Mesodermal cell (in vitro differentiated cells): ENCODE measurements at regions not wholly inside any gene's neighbourhood (a gene's known extent, or its start where the extent isn't known, plus 50 kb on each side); places are given as distances from the start of the nearest gene placed in this dataset.

ENCODE experiments used
- H3K27ac ChIP-seq: 2 replicates; pipeline ENCODE4 v1.7.0; 2013; ENCODE audit warnings: mild to moderate bottlenecking, low read depth, low read length, moderate library complexity; ENCODE audit not compliant: severe bottlenecking
- H3K36me3 ChIP-seq: 2 replicates; pipeline ENCODE4 v1.7.1; 2013; ENCODE audit warnings: mild to moderate bottlenecking, low read length, moderate library complexity; ENCODE audit not compliant: control insufficient read depth, insufficient read depth
- H3K4me1 ChIP-seq: one replicate; pipeline ENCODE4 v1.7.1; 2013; ENCODE audit warnings: mild to moderate bottlenecking, low read length; ENCODE audit not compliant: insufficient read depth, control insufficient read depth, poor library complexity, severe bottlenecking
- H3K4me3 ChIP-seq: 2 replicates; pipeline ENCODE4 v1.7.0; 2013; ENCODE audit warnings: low read length, control low read depth, mild to moderate bottlenecking; ENCODE audit not compliant: insufficient read depth, poor library complexity, severe bottlenecking; ENCODE audit errors: extremely low read depth
- H3K9me3 ChIP-seq: 2 replicates; pipeline ENCODE4 v1.7.1; 2013; ENCODE audit warnings: mild to moderate bottlenecking, low read length, moderate library complexity; ENCODE audit not compliant: control insufficient read depth
- WGBS, 2 experiments: methylation state at CpG; one replicate each; pipeline ENCODE4 v1.1.5; 2013; ENCODE audit warnings: missing lambda C conversion rate in 2 of 2; ENCODE audit not compliant: insufficient coverage in 2 of 2; 5-methylcytosine and 5-hydroxymethylcytosine counted together

DNA sequence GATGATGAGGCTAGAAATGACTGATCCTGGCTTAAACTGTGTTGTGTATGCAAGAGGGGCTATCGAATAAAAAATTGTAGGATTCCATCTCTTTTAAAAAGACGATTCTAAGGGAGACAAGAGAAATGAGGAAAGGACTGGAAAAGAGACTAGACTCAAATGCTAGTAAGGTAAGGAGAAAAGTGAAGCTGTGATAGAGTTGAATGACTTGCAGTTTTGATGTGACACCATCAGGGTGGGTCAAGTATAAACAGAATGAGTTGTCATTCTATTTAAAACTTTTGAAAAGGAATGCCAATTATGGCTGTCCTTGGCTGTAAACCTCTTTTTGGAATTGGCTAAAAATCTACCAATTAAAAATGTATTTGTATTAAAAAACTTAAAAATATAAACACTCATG, 184.5 kb upstream of the PHF14 start:
- no peaks in the 10 kb centered on the region for H3K4me1 ChIP-seq
- no peak overlapping the region for H3K27ac ChIP-seq
- H3K36me3 ChIP-seq: no peaks in the 10 kb centered on the region
- 73 to 80% methylated on average over 1 to 2 of the region's 2 CpGs for WGBS, 2 experiments
- no peaks in the 10 kb centered on the region for H3K9me3 ChIP-seq
- H3K4me3 ChIP-seq: no peak overlapping the region

DNA sequence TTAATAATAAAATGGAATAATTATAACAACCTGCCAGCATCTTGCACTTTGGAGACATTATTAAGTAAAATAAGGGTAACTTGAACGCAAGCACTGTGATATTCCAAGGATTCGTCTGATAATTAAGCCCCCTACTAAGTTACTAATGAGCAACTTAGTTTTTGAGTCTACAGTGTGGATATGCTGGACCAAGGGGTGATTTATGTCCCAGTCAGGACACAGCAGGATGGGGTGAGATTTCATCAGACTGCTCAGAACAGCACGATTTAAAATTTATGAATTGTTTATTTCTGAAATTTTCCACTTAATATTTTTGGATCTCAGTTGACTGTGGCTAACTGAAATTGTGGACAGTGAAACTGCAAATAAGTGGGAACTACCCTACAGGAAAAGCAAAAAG, 182.8 kb upstream of the PHF14 start:
- Histone ChIP-seq H3K9me3 (no peaks in the 10 kb centered on the region), H3K27ac (no peak overlapping the region), H3K4me3 (no peak overlapping the region), H3K36me3 (no peaks in the 10 kb centered on the region), H3K4me1 (no peaks in the 10 kb centered on the region)
- 100% methylated on average over 1 to 2 of the region's 3 CpGs for WGBS, 2 experiments

DNA sequence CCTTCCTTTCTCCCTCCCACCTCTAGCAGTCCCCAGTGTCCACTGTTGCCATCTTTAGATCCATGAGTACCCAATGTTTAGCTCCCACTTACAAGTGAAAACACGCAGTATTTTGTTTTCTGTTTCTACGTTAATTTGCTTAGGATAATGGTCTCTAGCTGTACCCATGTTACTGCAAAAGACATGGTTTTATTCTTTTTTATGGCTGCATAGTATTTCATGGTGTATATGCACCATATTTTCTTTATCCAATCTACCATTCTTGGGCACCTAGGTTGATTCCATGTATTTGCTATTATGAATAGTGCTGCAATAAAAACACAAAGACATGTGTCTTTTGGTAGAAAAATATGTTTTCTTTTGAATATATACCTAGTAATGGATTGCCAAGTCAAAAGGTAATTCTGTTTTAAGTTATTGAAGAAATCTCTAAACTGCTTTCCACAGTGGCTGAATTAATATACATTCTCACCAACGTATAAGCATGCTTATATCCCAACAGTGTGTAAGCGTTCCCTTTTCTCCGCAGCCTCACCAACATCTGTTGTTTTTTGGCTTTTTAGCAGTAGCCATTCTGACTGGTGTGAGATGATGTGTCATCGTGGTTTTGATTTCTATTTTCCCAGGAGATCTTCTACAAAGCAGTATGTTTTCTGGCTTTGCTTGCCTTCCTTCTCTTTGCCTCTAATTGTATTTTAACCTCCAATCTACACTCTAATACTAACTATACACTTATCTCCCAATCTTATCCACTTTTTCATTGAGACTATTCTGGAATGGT, 179.5 kb upstream of the PHF14 start:
- 100% methylated on average over 2 of the region's 6 CpGs; no CpG with 5 or more reads in 1 of the 2 experiments for WGBS, 2 experiments
- H3K27ac ChIP-seq: no peak overlapping the region

DNA sequence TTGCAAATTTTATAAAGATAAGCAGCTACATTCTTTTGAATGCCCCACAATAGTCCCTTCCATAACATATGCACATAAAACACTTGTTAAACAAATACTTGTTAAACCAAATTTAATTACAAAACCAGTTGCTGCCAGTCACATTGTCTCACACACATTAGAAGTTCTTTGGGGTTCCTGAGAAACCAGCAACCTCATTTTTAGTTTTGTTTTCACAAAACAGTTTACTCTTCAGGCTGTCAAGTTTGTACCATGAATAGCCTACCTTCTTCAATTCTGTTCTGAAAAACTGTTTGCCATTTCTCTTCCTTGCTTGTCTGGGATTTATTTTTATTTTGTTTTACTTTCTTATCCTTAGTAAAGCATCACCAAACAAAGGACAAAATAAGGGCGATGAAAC, 176.5 kb upstream of the PHF14 start:
- 100% methylated on average over 1 of the region's 1 CpG; no CpG with 5 or more reads in 1 of the 2 experiments for WGBS, 2 experiments
- Histone ChIP-seq H3K27ac (no peak overlapping the region), H3K4me1 (no peaks in the 10 kb centered on the region), H3K4me3 (no peak overlapping the region), H3K9me3 (no peaks in the 10 kb centered on the region), H3K36me3 (no peaks in the 10 kb centered on the region)

More for the DNA sequence above, 179.5 kb upstream of the PHF14 start:
- H3K4me1 ChIP-seq: no peaks in the 10 kb centered on the region
- H3K9me3 ChIP-seq: no peaks in the 10 kb centered on the region
- H3K4me3 ChIP-seq: no peak overlapping the region
- H3K36me3 ChIP-seq: no peaks in the 10 kb centered on the region

DNA sequence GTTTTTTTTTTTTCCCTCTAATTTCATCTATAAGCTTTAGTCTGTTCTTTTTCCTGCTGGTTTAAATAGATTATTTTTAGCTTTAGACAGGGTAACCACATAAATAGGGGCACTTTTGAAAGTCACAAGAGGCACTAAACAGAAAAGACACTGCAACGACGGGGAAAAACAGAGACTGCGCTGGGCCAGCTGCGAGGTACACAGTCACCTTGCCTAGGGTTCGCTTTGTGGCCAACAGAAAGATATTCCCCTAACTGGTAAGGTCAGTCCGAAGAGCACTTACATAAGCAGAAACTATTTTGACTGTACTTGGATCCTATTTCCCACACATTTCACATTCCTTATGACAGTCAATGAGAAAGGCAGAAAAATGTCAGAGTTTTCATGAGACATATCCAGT, 175.6 kb upstream of the PHF14 start:
- Histone ChIP-seq H3K4me1 (no peaks in the 10 kb centered on the region), H3K27ac (no peak overlapping the region), H3K9me3 (no peaks in the 10 kb centered on the region), H3K4me3 (no peak overlapping the region), H3K36me3 (no peaks in the 10 kb centered on the region)
- WGBS, 2 experiments: 76 to 91% methylated on average over 5 of the region's 6 CpGs

DNA sequence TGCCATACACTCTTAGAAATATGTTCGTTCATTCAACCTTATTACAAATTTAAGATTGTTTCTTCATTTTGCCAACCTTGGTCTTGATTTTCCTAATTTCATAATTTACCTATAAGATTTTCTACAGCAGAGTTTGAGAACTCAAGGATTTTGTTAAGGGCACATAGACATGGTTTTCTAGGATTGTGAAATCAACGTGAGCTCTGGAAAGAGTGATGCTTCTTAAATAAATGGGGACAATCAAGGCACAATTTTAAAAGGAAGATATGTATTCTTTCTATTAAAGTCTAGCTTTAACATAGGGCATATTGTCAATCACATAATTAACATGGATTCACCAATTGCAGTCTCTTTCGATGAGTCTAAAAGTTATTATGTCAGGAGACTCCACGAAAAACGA, 174.2 kb upstream of the PHF14 start:
- WGBS, 2 experiments: 75 to 100% methylated on average over 1 to 4 of the region's 5 CpGs
- H3K27ac ChIP-seq: no peak overlapping the region
- no peak overlapping the region for H3K4me3 ChIP-seq
- H3K4me1 ChIP-seq: no peaks in the 10 kb centered on the region
- H3K36me3 ChIP-seq: no peaks in the 10 kb centered on the region
- no peaks in the 10 kb centered on the region for H3K9me3 ChIP-seq

DNA sequence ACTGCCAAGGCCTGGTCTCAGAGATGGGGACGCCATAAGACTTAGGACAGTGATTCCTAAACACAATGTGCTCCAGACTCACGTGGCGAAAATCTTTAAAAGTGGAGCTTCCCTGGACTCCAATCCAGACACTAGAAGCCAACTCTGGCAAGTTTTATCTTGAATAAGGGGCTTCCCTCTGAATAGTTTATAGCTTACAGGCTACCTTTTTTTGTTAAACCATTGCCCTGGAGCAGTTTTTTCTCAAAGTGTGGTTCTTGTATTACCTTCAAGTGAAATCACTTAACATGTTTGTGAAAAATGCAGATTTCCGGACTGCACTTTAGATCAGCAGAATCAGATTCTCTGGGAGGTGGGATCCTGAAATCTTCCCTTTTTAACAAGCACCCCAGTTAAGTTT, 171.7 kb upstream of the PHF14 start:
- no peak overlapping the region for H3K4me3 ChIP-seq
- no peaks in the 10 kb centered on the region for H3K4me1 ChIP-seq
- H3K27ac ChIP-seq: no peak overlapping the region
- no peaks in the 10 kb centered on the region for H3K9me3 ChIP-seq
- H3K36me3 ChIP-seq: no peaks in the 10 kb centered on the region
- 82 to 89% methylated on average over 1 to 4 of the region's 4 CpGs for WGBS, 2 experiments

DNA sequence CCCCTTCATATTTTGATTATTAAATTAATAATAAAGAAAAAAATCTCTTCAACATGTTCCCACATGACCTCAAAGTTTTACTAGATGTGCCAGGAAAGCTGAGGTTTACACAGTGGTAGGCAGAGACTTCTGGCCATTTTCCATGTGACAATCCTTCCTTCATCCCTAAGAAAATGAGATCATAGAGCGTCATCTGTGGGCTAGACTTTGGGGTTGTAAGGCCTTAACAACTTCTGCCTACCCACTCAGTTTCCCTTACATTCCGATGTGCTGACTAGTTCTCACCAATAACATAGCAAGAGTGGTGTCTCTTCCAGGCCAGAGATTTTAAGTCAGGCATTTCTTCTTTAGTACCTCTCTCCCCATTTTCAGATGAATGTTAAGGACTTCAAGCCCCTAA, 171.1 kb upstream of the PHF14 start:
- no peak overlapping the region for H3K27ac ChIP-seq
- no peak overlapping the region for H3K4me3 ChIP-seq
- whole genome bisulfite sequencing, 2 experiments: 14% methylated on average over 1 of the region's 2 CpGs; no CpG with 5 or more reads in 1 of the 2 experiments
- H3K9me3 ChIP-seq: no peaks in the 10 kb centered on the region
- H3K4me1 ChIP-seq: no peaks in the 10 kb centered on the region
- no peaks in the 10 kb centered on the region for H3K36me3 ChIP-seq

DNA sequence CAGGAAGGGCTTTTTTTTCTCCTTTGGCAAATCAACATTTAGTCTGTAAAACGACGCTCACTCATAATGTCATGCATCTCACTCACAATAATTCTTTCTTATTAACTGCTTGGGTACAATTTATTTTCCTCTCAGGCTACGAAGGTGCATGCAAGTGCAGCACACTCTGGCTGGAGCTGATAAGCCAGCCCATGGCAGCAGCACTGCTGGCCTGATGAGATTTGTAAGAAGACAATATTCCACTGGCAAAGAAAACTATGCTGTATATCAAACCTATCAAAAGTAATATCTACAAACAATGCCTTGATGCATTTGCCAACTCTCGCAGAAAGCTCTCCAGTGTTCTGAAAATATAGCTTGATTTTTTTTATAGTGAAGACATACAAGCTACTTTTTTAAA, 170.0 kb upstream of the PHF14 start:
- H3K9me3 ChIP-seq: no peaks in the 10 kb centered on the region
- no peaks in the 10 kb centered on the region for H3K36me3 ChIP-seq
- WGBS, 2 experiments: 100% methylated on average over 1 of the region's 4 CpGs; no CpG with 5 or more reads in 1 of the 2 experiments
- no peak overlapping the region for H3K27ac ChIP-seq
- no peak overlapping the region for H3K4me3 ChIP-seq
- H3K4me1 ChIP-seq: no peaks in the 10 kb centered on the region

DNA sequence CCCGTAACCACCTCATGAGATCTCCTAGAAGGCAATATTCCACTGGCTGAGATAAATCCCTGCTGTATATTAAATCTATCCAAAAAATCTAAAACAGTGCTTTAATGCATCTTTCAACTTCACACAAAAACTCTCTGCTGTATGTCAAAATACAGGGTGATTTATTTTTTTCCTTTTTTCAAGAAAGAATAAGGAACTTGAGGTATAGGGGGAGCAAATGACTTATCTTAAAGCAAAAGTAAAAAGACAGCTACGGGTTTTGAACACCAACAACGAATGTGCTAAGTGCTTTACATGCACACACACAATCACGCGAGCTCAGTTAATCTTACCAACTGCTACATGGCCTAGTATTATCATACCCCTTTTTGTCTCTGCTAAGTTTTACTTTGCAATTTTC, 168.9 kb upstream of the PHF14 start:
- H3K27ac ChIP-seq: no peak overlapping the region
- H3K36me3 ChIP-seq: no peaks in the 10 kb centered on the region
- H3K9me3 ChIP-seq: no peaks in the 10 kb centered on the region
- no peak overlapping the region for H3K4me3 ChIP-seq
- H3K4me1 ChIP-seq: no peaks in the 10 kb centered on the region
- 96 to 100% methylated on average over 4 to 5 of the region's 5 CpGs for WGBS, 2 experiments

DNA sequence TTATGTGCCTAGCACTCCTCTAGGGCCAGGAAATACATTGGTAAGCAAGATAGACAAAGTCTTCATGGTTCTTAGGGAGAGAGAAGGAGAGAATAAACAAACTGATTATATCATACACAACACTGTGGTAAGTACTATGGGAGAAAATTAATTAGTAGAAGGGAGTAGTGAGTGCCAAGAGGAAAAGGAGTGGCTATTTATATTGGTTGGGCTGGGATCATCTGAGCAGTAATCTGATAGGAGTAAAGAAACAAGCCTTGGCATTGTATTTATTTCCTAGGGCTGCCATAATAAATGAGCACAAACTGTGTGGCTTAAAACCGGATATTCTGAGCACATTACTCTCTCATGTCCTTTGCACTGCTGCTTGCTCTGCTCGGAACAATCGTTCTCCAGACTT, 158.1 kb upstream of the PHF14 start:
- no peaks in the 10 kb centered on the region for H3K9me3 ChIP-seq
- H3K36me3 ChIP-seq: no peaks in the 10 kb centered on the region
- H3K27ac ChIP-seq: no peak overlapping the region
- no peak overlapping the region for H3K4me3 ChIP-seq
- 29 to 69% methylated on average over 1 to 3 of the region's 3 CpGs for WGBS, 2 experiments
- H3K4me1 ChIP-seq: no peaks in the 10 kb centered on the region
